Fibroblast of lung (primary cell): ENCODE measurements at regions not wholly inside any gene's neighbourhood (a gene's known extent, or its start where the extent isn't known, plus 50 kb on each side); places are given as distances from the start of the nearest gene placed in this dataset.

Experiments used
- DNase-seq, 2 donors: peaks; one replicate each; pipeline versions ENCODE4 v3.0.0 to v3.0.0-alpha.2; 2010; ENCODE audit warnings: low read depth in 2 of 2
- H2AFZ ChIP-seq: 2 replicates; pipeline ENCODE4 v1.5.1; 2012; ENCODE audit warnings: low read length, control low read depth, inconsistent platforms
- H3K27ac ChIP-seq: 2 replicates; pipeline ENCODE4 v1.5.1; 2011; ENCODE audit warnings: low read length, control low read depth; ENCODE audit not compliant: insufficient read depth
- H3K27me3 ChIP-seq: 2 replicates; pipeline ENCODE4 v1.5.1; 2011; ENCODE audit warnings: mild to moderate bottlenecking, low read length; ENCODE audit not compliant: control insufficient read depth, insufficient read depth
- H3K36me3 ChIP-seq: 2 replicates; pipeline ENCODE4 v1.5.1; 2011; ENCODE audit warnings: low read length; ENCODE audit not compliant: control insufficient read depth, insufficient read depth
- H3K4me1 ChIP-seq: 2 replicates; pipeline ENCODE4 v1.5.1; 2011; ENCODE audit warnings: low read length; ENCODE audit not compliant: control insufficient read depth, insufficient read depth; ENCODE audit errors: extremely low read depth
- H3K4me2 ChIP-seq: 2 replicates; pipeline ENCODE4 v1.5.1; 2011; ENCODE audit warnings: low read length, control low read depth; ENCODE audit not compliant: insufficient read depth; ENCODE audit errors: extremely low read depth
- H3K4me3 ChIP-seq, 4 experiments: fragments of 200-600 bp in 1 of 4; sonication (generic) in 1 of 4; replicated peaks in 1 of 4; 2 replicates each; pipeline ENCODE4 v1.5.1; 2011 to 2016; ENCODE audit warnings: low read length in 4 of 4, low read depth in 3 of 4, mild to moderate bottlenecking in 3 of 4, control low read depth in 2 of 4, inconsistent platforms in 1 of 4, mixed read lengths in 1 of 4; ENCODE audit not compliant: insufficient read depth in 1 of 4; ENCODE audit errors: control extremely low read depth in 1 of 4
- H3K79me2 ChIP-seq: 2 replicates; pipeline ENCODE4 v1.5.1; 2012; ENCODE audit warnings: mild to moderate bottlenecking, low read length, inconsistent platforms; ENCODE audit not compliant: control insufficient read depth, insufficient read depth
- H3K9ac ChIP-seq: 2 replicates; pipeline ENCODE4 v1.5.1; 2011; ENCODE audit warnings: mild to moderate bottlenecking, low read length, control low read depth; ENCODE audit not compliant: insufficient read depth
- H3K9me3 ChIP-seq: 2 replicates; pipeline ENCODE4 v1.5.1; 2012; ENCODE audit warnings: low read depth, low read length; ENCODE audit not compliant: control insufficient read depth, insufficient read depth
- H4K20me1 ChIP-seq: 2 replicates; pipeline ENCODE4 v1.5.1; 2011; ENCODE audit warnings: low read length; ENCODE audit not compliant: control insufficient read depth, insufficient read depth; ENCODE audit errors: extremely low read depth
- EZH2 ChIP-seq: IDR thresholded peaks from 2 replicates; pipeline ENCODE4 v1.5.1; 2012; ENCODE audit warnings: low read length, control low read depth, mild to moderate bottlenecking; ENCODE audit errors: missing control alignments
- TF ChIP-seq, protein P1 (sequence below), 2 donors: IDR thresholded peaks in 1 of 2; conservative IDR thresholded peaks in 1 of 2; 1 replicate in 1 of 2; 2 replicates in 1 of 2; pipeline ENCODE4 v1.5.1; 2011 to 2012; ENCODE audit warnings: low read length in 2 of 2, control low read depth in 1 of 2, inconsistent platforms in 1 of 2, low read depth in 1 of 2, mild to moderate bottlenecking in 1 of 2

GRCh38 chr6:19454001-19454720 lies 383.0 kb upstream of the ID4 start:
- no peaks in the 10 kb centered on the region for H3K36me3 ChIP-seq
- H3K9me3 ChIP-seq, result no peaks in the 10 kb centered on the region
- no peaks in the 10 kb centered on the region for H3K79me2 ChIP-seq
- DNase-seq, result no peak
- no peak overlapping the region for H3K9ac ChIP-seq
- TF ChIP-seq, protein P1, sequence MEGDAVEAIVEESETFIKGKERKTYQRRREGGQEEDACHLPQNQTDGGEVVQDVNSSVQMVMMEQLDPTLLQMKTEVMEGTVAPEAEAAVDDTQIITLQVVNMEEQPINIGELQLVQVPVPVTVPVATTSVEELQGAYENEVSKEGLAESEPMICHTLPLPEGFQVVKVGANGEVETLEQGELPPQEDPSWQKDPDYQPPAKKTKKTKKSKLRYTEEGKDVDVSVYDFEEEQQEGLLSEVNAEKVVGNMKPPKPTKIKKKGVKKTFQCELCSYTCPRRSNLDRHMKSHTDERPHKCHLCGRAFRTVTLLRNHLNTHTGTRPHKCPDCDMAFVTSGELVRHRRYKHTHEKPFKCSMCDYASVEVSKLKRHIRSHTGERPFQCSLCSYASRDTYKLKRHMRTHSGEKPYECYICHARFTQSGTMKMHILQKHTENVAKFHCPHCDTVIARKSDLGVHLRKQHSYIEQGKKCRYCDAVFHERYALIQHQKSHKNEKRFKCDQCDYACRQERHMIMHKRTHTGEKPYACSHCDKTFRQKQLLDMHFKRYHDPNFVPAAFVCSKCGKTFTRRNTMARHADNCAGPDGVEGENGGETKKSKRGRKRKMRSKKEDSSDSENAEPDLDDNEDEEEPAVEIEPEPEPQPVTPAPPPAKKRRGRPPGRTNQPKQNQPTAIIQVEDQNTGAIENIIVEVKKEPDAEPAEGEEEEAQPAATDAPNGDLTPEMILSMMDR (conservative IDR thresholded peaks at IDR 0.05 in 1 of 2, IDR thresholded peaks at IDR 0.05 in 1 of 2; ENCODE audit: low read depth in 1 of 2, low read length in 2 of 2), result no peak
- TF ChIP-seq EZH2, result no peak
- H2AFZ ChIP-seq, result no peak overlapping the region
- H4K20me1 ChIP-seq, result no peaks in the 10 kb centered on the region
- no peaks in the 10 kb centered on the region for H3K27me3 ChIP-seq
- no peak overlapping the region for H3K4me2 ChIP-seq
- H3K27ac ChIP-seq, result no peak overlapping the region
- no peak overlapping the region for H3K4me3 ChIP-seq
- no peaks in the 10 kb centered on the region for H3K4me1 ChIP-seq

DNA sequence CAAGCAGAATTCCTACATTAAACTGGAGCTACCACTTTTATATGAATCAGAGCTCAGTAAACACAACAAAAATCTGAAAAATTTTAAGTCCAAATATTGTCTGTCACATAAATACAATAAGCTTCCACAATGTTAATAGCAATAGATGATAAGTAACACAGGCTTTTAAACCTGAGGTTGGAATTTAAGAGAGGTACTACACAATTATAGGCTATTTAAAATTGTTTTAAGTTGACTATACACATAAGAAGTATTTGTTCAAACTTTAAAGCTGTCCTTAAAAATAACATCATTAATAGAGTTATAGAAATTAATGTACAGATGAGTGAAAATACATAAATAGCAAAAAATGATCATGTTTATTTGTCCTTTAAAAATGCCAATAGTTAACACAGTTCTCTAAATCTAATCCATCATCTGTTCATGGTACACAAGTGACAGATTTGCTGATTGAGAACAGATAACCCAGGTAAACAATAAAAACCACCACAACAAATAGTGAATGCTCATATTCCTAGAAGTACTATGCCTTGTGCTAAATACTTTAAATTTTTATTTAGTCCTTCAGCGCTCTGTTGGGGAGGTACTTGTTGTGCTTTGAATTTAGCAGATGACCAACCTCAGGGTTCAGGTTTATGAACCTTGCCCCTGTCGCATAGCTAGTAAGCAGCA lies 382.3 kb upstream of the ID4 start:
- H2AFZ ChIP-seq, result no peak overlapping the region
- TF ChIP-seq EZH2, result no peak
- H3K27me3 ChIP-seq, result no peaks in the 10 kb centered on the region
- H3K4me3 ChIP-seq, result no peak overlapping the region
- no peak overlapping the region for H3K27ac ChIP-seq
- no peak for DNase-seq
- H4K20me1 ChIP-seq, result no peaks in the 10 kb centered on the region
- no peaks in the 10 kb centered on the region for H3K36me3 ChIP-seq
- H3K9me3 ChIP-seq, result no peaks in the 10 kb centered on the region
- no peaks in the 10 kb centered on the region for H3K79me2 ChIP-seq
- H3K9ac ChIP-seq, result no peak overlapping the region
- H3K4me1 ChIP-seq, result no peaks in the 10 kb centered on the region
- H3K4me2 ChIP-seq, result no peak overlapping the region

DNA sequence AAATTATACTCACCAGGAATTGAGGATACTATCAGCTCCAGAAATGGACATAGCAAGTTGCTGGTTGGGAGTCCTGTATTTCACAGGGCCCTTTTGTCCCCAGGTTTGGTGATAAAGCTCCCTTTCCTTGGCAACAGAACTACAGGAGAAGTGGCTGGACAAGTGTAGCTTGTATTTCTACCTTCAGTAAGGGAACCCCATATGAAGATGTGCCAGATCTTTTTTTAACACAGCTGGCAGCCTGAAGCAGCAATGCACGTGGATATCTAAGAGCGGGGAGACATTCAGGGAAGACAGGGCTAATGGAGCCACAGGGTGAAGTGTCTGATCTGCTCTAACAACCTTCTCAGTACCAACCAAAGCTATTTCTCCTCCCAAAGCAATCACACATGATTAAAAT lies 373.9 kb upstream of the ID4 start:
- Histone ChIP-seq H4K20me1 (no peaks in the 10 kb centered on the region), H3K4me2 (no peak overlapping the region), H3K27ac (no peak overlapping the region), H3K36me3 (no peaks in the 10 kb centered on the region), H3K79me2 (no peaks in the 10 kb centered on the region), H3K9me3 (no peaks in the 10 kb centered on the region), H3K27me3 (no peaks in the 10 kb centered on the region), H3K4me1 (peaks cover 2% of the 10 kb centered on the region), H2AFZ (no peak overlapping the region), H3K9ac (no peak overlapping the region), H3K4me3 (no peak overlapping the region)
- no peak for DNase-seq
- TF ChIP-seq, protein P1 (conservative IDR thresholded peaks at IDR 0.05 in 1 of 2, IDR thresholded peaks at IDR 0.05 in 1 of 2; ENCODE audit: low read depth in 1 of 2, low read length in 2 of 2), result no peak
- no peak for TF ChIP-seq EZH2
